ENCODE measurements at regions not wholly inside any gene's neighbourhood (a gene's known extent, or its start where the extent isn't known, plus 50 kb on each side); places are given as distances from the start of the nearest gene placed in this dataset.

GRCh38 chr12:118590406-118591150 is 214.2 kb downstream of the SUDS3 start:
- H3K4me3 ChIP-seq (ENCODE audit: low read length, poor library complexity, severe bottlenecking) = no peak overlapping the region
- no peaks in the 10 kb centered on the region for H3F3A ChIP-seq (ENCODE audit: low read depth)
- TF ChIP-seq CTCF (conservative IDR thresholded peaks at IDR 0.05; ENCODE audit: low read length) = no peak
- no peak for TF ChIP-seq EZH2phosphoT487 (IDR thresholded peaks at IDR 0.05; ENCODE audit: borderline replicate concordance)

GRCh38 chr12:118603610-118604361 is 227.4 kb downstream of the SUDS3 start:
- no peak overlapping the region for H3K4me3 ChIP-seq (ENCODE audit: low read length, poor library complexity, severe bottlenecking)
- H2AFZ ChIP-seq (ENCODE audit: low read length) = no peak overlapping the region
- no peaks in the 10 kb centered on the region for H4K20me1 ChIP-seq (ENCODE audit: insufficient read depth, low read length, poor library complexity, severe bottlenecking)
- no peaks in the 10 kb centered on the region for H3K27me3 ChIP-seq (ENCODE audit: insufficient read depth, low read length, poor library complexity, severe bottlenecking)
- H3K36me3 ChIP-seq (ENCODE audit: insufficient read depth, low read length) = no peaks in the 10 kb centered on the region
- no peaks in the 10 kb centered on the region for H3K9me2 ChIP-seq (replicated peaks; ENCODE audit: low read depth, low read length)
- no peak overlapping the region for H3K4me2 ChIP-seq (ENCODE audit: low read depth, low read length, poor library complexity, severe bottlenecking)
- H3F3A ChIP-seq (ENCODE audit: low read depth) = no peaks in the 10 kb centered on the region
- no peak overlapping the region for H3K9ac ChIP-seq (ENCODE audit: low read depth, low read length, poor library complexity, severe bottlenecking)
- H3K4me1 ChIP-seq (ENCODE audit: insufficient read depth, low read length, poor library complexity, severe bottlenecking) = no peaks in the 10 kb centered on the region
- TF ChIP-seq EZH2phosphoT487 (IDR thresholded peaks at IDR 0.05; ENCODE audit: borderline replicate concordance) (no peak), CTCF (conservative IDR thresholded peaks at IDR 0.05; ENCODE audit: low read length) (no peak)
- no peaks in the 10 kb centered on the region for H3K9me3 ChIP-seq (ENCODE audit: insufficient read depth, low read depth, low read length)
- no peaks in the 10 kb centered on the region for H3K79me2 ChIP-seq (ENCODE audit: insufficient read depth, low read length)

More at GRCh38 chr12:118590406-118591150, 214.2 kb downstream of the SUDS3 start:
- H3K27me3 ChIP-seq (ENCODE audit: insufficient read depth, low read length, poor library complexity, severe bottlenecking) = no peaks in the 10 kb centered on the region
- no peaks in the 10 kb centered on the region for H3K4me1 ChIP-seq (ENCODE audit: insufficient read depth, low read length, poor library complexity, severe bottlenecking)
- no peak overlapping the region for H3K9ac ChIP-seq (ENCODE audit: low read depth, low read length, poor library complexity, severe bottlenecking)
- H3K36me3 ChIP-seq (ENCODE audit: insufficient read depth, low read length) = no peaks in the 10 kb centered on the region
- H3K9me2 ChIP-seq (replicated peaks; ENCODE audit: low read depth, low read length) = no peaks in the 10 kb centered on the region; the same call in 1 of the 2 replicates
- H3K4me2 ChIP-seq (ENCODE audit: low read depth, low read length, poor library complexity, severe bottlenecking) = no peak overlapping the region
- no peak overlapping the region for H2AFZ ChIP-seq (ENCODE audit: low read length)
- H3K9me3 ChIP-seq (ENCODE audit: insufficient read depth, low read depth, low read length) = peaks cover 3% of the 10 kb centered on the region; the same call in 1 of the 2 replicates
- no peaks in the 10 kb centered on the region for H3K79me2 ChIP-seq (ENCODE audit: insufficient read depth, low read length)
- no peaks in the 10 kb centered on the region for H4K20me1 ChIP-seq (ENCODE audit: insufficient read depth, low read length, poor library complexity, severe bottlenecking)

GRCh38 chr12:118606690-118607089 is 230.3 kb downstream of the SUDS3 start:
- no peaks in the 10 kb centered on the region for H3K27me3 ChIP-seq (ENCODE audit: insufficient read depth, low read length, poor library complexity, severe bottlenecking)
- TF ChIP-seq EZH2phosphoT487 (IDR thresholded peaks at IDR 0.05; ENCODE audit: borderline replicate concordance) (no peak), CTCF (conservative IDR thresholded peaks at IDR 0.05; ENCODE audit: low read length) (no peak)
- H3K4me3 ChIP-seq (ENCODE audit: low read length, poor library complexity, severe bottlenecking) = no peak overlapping the region

More at GRCh38 chr12:118606690-118607089, 230.3 kb downstream of the SUDS3 start:
- no peaks in the 10 kb centered on the region for H3K79me2 ChIP-seq (ENCODE audit: insufficient read depth, low read length)
- no peak overlapping the region for H3K9ac ChIP-seq (ENCODE audit: low read depth, low read length, poor library complexity, severe bottlenecking)
- no peaks in the 10 kb centered on the region for H3K9me2 ChIP-seq (replicated peaks; ENCODE audit: low read depth, low read length)
- no peaks in the 10 kb centered on the region for H3K9me3 ChIP-seq (ENCODE audit: insufficient read depth, low read depth, low read length)
- no peaks in the 10 kb centered on the region for H3K4me1 ChIP-seq (ENCODE audit: insufficient read depth, low read length, poor library complexity, severe bottlenecking)
- H2AFZ ChIP-seq (ENCODE audit: low read length) = no peak overlapping the region
- no peaks in the 10 kb centered on the region for H4K20me1 ChIP-seq (ENCODE audit: insufficient read depth, low read length, poor library complexity, severe bottlenecking)
- H3F3A ChIP-seq (ENCODE audit: low read depth) = no peaks in the 10 kb centered on the region
- H3K4me2 ChIP-seq (ENCODE audit: low read depth, low read length, poor library complexity, severe bottlenecking) = no peak overlapping the region
- H3K36me3 ChIP-seq (ENCODE audit: insufficient read depth, low read length) = no peaks in the 10 kb centered on the region
